PC-9 (cell line): ENCODE measurements at regions not wholly inside any gene's neighbourhood (a gene's known extent, or its start where the extent isn't known, plus 50 kb on each side); places are given as distances from the start of the nearest gene placed in this dataset.

Experiments
- BruUV-seq: library from RNA; stranded (reverse); fragments of 400-500 nt; replicated peaks from 2 replicates; lab custom pipeline; 2021; lab: Mats Ljungman, UMichigan
- CTCF ChIA-PET: fragments of 300-600 bp; sonication (Branson Sonifier 250); formaldehyde crosslinking; loops from one replicate; lab custom pipeline; 2022; ENCODE audit warnings: antibody characterized with exemption; lab: Charles Lee
- POLR2A ChIA-PET: fragments of 300-600 bp; sonication (Branson Sonifier 250); formaldehyde crosslinking; loops from one replicate; lab custom pipeline; 2022; ENCODE audit warnings: antibody characterized with exemption; ENCODE audit not compliant: unreplicated experiment; lab: Charles Lee
- DNase-seq, 2 experiments: peaks; one replicate each; pipeline versions ENCODE4 v3.0.0 to v3.0.0-alpha.2; 2015 to 2022; ENCODE audit warnings: mixed read lengths in 1 of 2
- H2AFZ ChIP-seq: fragments of 200-600 bp; sonication (generic); 2 replicates; pipeline ENCODE4 v1.8.1; 2017; ENCODE audit warnings: antibody characterized with exemption
- H3F3A ChIP-seq: fragments of 200-600 bp; sonication (generic); 2 replicates; pipeline ENCODE4 v1.8.1; 2017; ENCODE audit warnings: antibody characterized with exemption, mild to moderate bottlenecking, low read depth; ENCODE audit not compliant: insufficient read depth
- H3K27ac ChIP-seq: fragments of 200-600 bp; sonication (generic); 2 replicates; pipeline ENCODE4 v1.6.1; 2016; ENCODE audit warnings: mixed run types
- H3K27me3 ChIP-seq: fragments of 200-600 bp; sonication (generic); 2 replicates; pipeline ENCODE4 v1.6.1; 2016; ENCODE audit warnings: low read depth, mixed run types; ENCODE audit not compliant: insufficient read depth
- H3K36me3 ChIP-seq: fragments of 200-600 bp; sonication (generic); 2 replicates; pipeline ENCODE4 v1.6.1; 2016; ENCODE audit warnings: low read depth, mixed run types
- H3K4me1 ChIP-seq: fragments of 200-600 bp; sonication (generic); replicated peaks from 2 replicates; pipeline ENCODE4 v1.6.1; 2016; ENCODE audit warnings: mixed run types; ENCODE audit not compliant: insufficient read depth
- H3K4me2 ChIP-seq: fragments of 200-600 bp; sonication (generic); 2 replicates; pipeline ENCODE4 v1.6.1; 2017; ENCODE audit warnings: mixed run types
- H3K4me3 ChIP-seq: fragments of 200-600 bp; sonication (generic); 2 replicates; pipeline ENCODE4 v1.6.1; 2016; ENCODE audit warnings: mixed run types
- H3K79me2 ChIP-seq: fragments of 200-600 bp; sonication (generic); 2 replicates; pipeline ENCODE4 v1.6.1; 2017; ENCODE audit warnings: low read depth, mixed run types
- H3K9me2 ChIP-seq: fragments of 200-600 bp; sonication (generic); 2 replicates; pipeline ENCODE4 v1.8.1; 2017; ENCODE audit warnings: mild to moderate bottlenecking; ENCODE audit not compliant: insufficient read depth
- H3K9me3 ChIP-seq: fragments of 200-600 bp; sonication (generic); 2 replicates; pipeline ENCODE4 v1.8.1; 2016; ENCODE audit warnings: low read depth; ENCODE audit not compliant: insufficient read depth
- H4K20me1 ChIP-seq: fragments of 200-600 bp; sonication (generic); 2 replicates; pipeline ENCODE4 v1.8.1; 2017; ENCODE audit not compliant: insufficient read depth
- EZH2 ChIP-seq: fragments of 200-600 bp; sonication (generic); IDR thresholded peaks from 2 replicates; pipeline ENCODE4 v1.8.0; 2017; ENCODE audit warnings: antibody characterized with exemption, low read depth
- intact Hi-C: fragments of 100-400 bp; cut with micrococcal nuclease; formaldehyde crosslinking; loops from one replicate; pipeline ENCODE4 v1.10.0; 2022; ENCODE audit not compliant: unreplicated experiment
- TF ChIP-seq, protein P1 (sequence below): fragments of 200-600 bp; sonication (generic); conservative IDR thresholded peaks from 2 replicates; pipeline ENCODE4 v1.6.1; 2017; ENCODE audit warnings: mixed run types, antibody characterized with exemption, mild to moderate bottlenecking, moderate library complexity

DNA sequence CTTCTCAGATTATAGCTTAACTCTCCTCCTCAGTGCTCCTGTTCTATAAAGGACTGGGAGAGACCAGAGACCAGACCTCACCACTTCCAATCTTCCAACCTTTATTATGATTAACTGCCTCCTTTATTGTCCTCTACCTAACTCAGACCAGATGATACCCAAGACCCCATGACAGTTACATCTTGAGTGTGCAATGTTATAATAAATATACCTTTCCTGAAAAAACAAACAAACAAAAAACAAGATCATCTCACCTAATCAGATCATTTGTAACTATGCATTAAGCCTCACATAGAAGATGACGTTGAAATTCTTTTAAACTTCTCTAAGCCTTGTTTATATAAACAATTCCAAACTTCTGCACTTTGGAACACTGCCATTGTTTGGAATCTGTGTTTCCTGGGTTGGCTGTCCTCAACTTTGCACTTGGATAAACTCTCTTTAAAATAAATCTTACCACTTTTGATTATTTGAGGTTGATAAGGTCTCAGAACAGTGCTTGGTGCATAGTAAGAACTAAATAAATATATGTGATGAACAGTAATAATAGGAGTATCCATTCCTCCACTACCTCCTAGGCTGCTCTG, 342.7 kb downstream of the TDRD15 start:
- no peaks in the 10 kb centered on the region for H3F3A ChIP-seq
- intact Hi-C loops: no loop called here
- H3K4me1 ChIP-seq: no peaks in the 10 kb centered on the region

DNA sequence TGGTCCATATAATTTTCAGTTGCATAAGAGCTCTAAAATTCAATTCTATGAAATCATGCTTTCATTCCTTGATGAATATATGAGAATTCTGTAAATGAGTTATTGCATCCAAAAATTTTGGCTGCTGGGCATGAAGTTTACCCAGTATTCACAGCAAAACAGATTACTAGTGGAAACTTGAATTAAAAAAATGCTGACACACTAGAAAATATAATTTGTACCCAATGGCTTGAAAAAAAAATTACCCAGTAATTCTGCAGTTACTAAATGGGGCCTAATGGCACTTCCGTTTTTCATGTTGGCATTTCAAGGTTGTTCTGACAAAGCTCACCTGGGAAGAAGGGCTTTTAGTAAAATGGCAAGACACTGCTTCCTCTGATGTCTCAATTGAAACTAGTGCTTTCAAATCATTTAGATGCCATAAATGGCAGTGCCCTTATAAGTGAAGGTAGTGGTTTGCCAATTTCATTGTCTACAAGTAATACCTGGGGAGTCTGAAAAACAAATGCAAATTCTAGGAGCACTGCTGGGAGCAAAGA, 343.6 kb downstream of the TDRD15 start:
- no TSS peak for BruUV-seq
- ChIA-PET POLR2A (no interaction called here), CTCF (no interaction called here)
- no peaks in the 10 kb centered on the region for H3K9me2 ChIP-seq
- H3K27me3 ChIP-seq: no peaks in the 10 kb centered on the region
- no peak overlapping the region for H2AFZ ChIP-seq
- H3K4me1 ChIP-seq: no peaks in the 10 kb centered on the region
- no peaks in the 10 kb centered on the region for H3K9me3 ChIP-seq
- no peak for DNase-seq
- intact Hi-C loops: no loop called here
- H3K4me2 ChIP-seq: no peak overlapping the region
- H3K4me3 ChIP-seq: no peak overlapping the region
- no peaks in the 10 kb centered on the region for H3K36me3 ChIP-seq
- no peaks in the 10 kb centered on the region for H3F3A ChIP-seq
- H3K27ac ChIP-seq: no peak overlapping the region
- TF ChIP-seq EZH2: no peak
- H3K79me2 ChIP-seq: no peaks in the 10 kb centered on the region
- no peaks in the 10 kb centered on the region for H4K20me1 ChIP-seq

More for the DNA sequence above, 342.7 kb downstream of the TDRD15 start:
- H3K9me2 ChIP-seq: no peaks in the 10 kb centered on the region
- TF ChIP-seq, protein P1, sequence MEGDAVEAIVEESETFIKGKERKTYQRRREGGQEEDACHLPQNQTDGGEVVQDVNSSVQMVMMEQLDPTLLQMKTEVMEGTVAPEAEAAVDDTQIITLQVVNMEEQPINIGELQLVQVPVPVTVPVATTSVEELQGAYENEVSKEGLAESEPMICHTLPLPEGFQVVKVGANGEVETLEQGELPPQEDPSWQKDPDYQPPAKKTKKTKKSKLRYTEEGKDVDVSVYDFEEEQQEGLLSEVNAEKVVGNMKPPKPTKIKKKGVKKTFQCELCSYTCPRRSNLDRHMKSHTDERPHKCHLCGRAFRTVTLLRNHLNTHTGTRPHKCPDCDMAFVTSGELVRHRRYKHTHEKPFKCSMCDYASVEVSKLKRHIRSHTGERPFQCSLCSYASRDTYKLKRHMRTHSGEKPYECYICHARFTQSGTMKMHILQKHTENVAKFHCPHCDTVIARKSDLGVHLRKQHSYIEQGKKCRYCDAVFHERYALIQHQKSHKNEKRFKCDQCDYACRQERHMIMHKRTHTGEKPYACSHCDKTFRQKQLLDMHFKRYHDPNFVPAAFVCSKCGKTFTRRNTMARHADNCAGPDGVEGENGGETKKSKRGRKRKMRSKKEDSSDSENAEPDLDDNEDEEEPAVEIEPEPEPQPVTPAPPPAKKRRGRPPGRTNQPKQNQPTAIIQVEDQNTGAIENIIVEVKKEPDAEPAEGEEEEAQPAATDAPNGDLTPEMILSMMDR: no peak
- TF ChIP-seq EZH2: no peak
- H3K9me3 ChIP-seq: no peaks in the 10 kb centered on the region
- no peaks in the 10 kb centered on the region for H3K27me3 ChIP-seq
- POLR2A ChIA-PET: no interaction called here
- CTCF ChIA-PET: no interaction called here
- no peak overlapping the region for H3K27ac ChIP-seq
- DNase-seq: no peak
- H3K79me2 ChIP-seq: no peaks in the 10 kb centered on the region
- BruUV-seq: no TSS peak
- H3K36me3 ChIP-seq: no peaks in the 10 kb centered on the region
- H2AFZ ChIP-seq: no peak overlapping the region
- no peaks in the 10 kb centered on the region for H4K20me1 ChIP-seq
- H3K4me3 ChIP-seq: no peak overlapping the region
- H3K4me2 ChIP-seq: no peak overlapping the region

DNA sequence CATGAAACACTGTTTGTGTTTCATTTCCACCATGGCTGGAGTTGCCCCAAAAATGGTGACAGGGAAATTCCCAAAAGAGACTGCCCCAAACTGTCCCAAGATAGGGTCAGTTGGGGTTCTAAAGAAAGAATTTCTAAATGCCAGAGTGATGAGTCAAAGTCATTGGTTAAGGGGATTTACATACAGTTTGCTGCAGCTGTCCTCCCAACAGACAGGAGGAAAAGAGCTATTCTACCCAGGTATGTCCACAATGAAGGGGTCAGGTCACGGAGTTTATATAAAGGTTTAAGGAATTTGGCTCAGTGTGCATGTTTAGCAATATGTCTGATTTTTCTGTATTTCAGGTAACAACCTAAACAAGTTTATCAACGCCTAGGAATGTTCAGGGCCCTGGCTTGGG, 344.1 kb downstream of the TDRD15 start:
- Histone ChIP-seq H3K36me3 (no peaks in the 10 kb centered on the region), H3K4me3 (no peak overlapping the region), H3K9me2 (no peaks in the 10 kb centered on the region), H4K20me1 (no peaks in the 10 kb centered on the region), H3K9me3 (no peaks in the 10 kb centered on the region), H3K4me2 (no peak overlapping the region), H3K4me1 (no peaks in the 10 kb centered on the region), H3F3A (no peaks in the 10 kb centered on the region), H3K27ac (no peak overlapping the region), H3K27me3 (no peaks in the 10 kb centered on the region), H2AFZ (no peak overlapping the region), H3K79me2 (no peaks in the 10 kb centered on the region)
- ChIA-PET POLR2A (no interaction called here), CTCF (no interaction called here)
- no TSS peak for BruUV-seq
- intact Hi-C loops: no loop called here
- DNase-seq: peak in 1 of 2 experiments; percentile 14
- TF ChIP-seq, protein P1: no peak
- TF ChIP-seq EZH2: no peak

DNA sequence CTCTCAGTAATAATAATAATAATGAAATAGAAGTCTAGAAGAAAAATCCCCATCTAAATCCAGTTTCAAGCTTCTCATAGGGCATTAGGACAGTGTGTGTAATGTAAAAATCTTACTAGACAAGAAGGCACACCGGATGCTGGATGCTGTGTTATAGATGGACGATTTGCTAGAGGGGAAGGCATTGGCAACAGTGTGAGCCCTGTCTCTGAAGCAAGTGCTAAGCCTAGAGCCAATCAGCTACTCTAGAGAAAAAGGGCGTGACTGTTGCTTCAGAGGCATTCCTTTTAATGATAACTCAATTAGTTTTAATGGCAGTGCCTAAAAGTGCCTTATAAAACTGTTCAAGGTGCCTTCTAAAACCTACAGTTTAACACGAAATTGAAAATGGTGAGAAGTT, 344.9 kb downstream of the TDRD15 start:
- no TSS peak for BruUV-seq

More for the DNA sequence above, 344.9 kb downstream of the TDRD15 start:
- Histone ChIP-seq H4K20me1 (no peaks in the 10 kb centered on the region), H3K9me3 (no peaks in the 10 kb centered on the region), H3K27ac (no peak overlapping the region), H3K4me1 (no peaks in the 10 kb centered on the region), H3K4me3 (no peak overlapping the region), H3K27me3 (no peaks in the 10 kb centered on the region), H2AFZ (no peak overlapping the region), H3K36me3 (no peaks in the 10 kb centered on the region), H3K79me2 (no peaks in the 10 kb centered on the region), H3K4me2 (no peak overlapping the region), H3F3A (no peaks in the 10 kb centered on the region), H3K9me2 (no peaks in the 10 kb centered on the region)
- TF ChIP-seq, protein P1: no peak
- TF ChIP-seq EZH2: no peak
- CTCF ChIA-PET: no interaction called here
- intact Hi-C loops: no loop called here
- POLR2A ChIA-PET: no interaction called here
- DNase-seq: no peak
